ENCODE measurements at regions not wholly inside any gene's neighbourhood (a gene's known extent, or its start where the extent isn't known, plus 50 kb on each side); places are given as distances from the start of the nearest gene placed in this dataset.

- H3K4me3 Mint-ChIP-seq: no peak overlapping the region
- no peak for DNase-seq
- H3K27me3 Mint-ChIP-seq: no peaks in the 10 kb centered on the region
- no peaks in the 10 kb centered on the region for H3K9me3 Mint-ChIP-seq
- H3K4me1 Mint-ChIP-seq: no peaks in the 10 kb centered on the region
- CTCF ChIA-PET: no interaction called here
- H3K27ac Mint-ChIP-seq: no peak overlapping the region
- H3K36me3 Mint-ChIP-seq: no peaks in the 10 kb centered on the region
Measured at GRCh38 chr6:50974319-50974718, 155.6 kb downstream of the TFAP2B start.

GRCh38 chr6:50975216-50975615, 156.5 kb downstream of the TFAP2B start:
- no peak for DNase-seq
- H3K4me3 Mint-ChIP-seq: no peak overlapping the region
- no peak overlapping the region for H3K27ac Mint-ChIP-seq
- CTCF ChIA-PET: no interaction called here
- no peaks in the 10 kb centered on the region for H3K36me3 Mint-ChIP-seq
- H3K27me3 Mint-ChIP-seq: no peaks in the 10 kb centered on the region
- no peaks in the 10 kb centered on the region for H3K9me3 Mint-ChIP-seq
- H3K4me1 Mint-ChIP-seq: no peaks in the 10 kb centered on the region

- Mint-ChIP-seq H3K4me3 (no peak overlapping the region), H3K36me3 (no peaks in the 10 kb centered on the region), H3K9me3 (no peaks in the 10 kb centered on the region), H3K27ac (no peak overlapping the region), H3K4me1 (no peaks in the 10 kb centered on the region), H3K27me3 (no peaks in the 10 kb centered on the region)
- DNase-seq: no peak
- CTCF ChIA-PET: no interaction called here
Measured at GRCh38 chr6:50976907-50977306, 158.2 kb downstream of the TFAP2B start.

- no peaks in the 10 kb centered on the region for H3K4me1 Mint-ChIP-seq
- no peaks in the 10 kb centered on the region for H3K9me3 Mint-ChIP-seq
- CTCF ChIA-PET: no interaction called here
- H3K27ac Mint-ChIP-seq: no peak overlapping the region
- H3K27me3 Mint-ChIP-seq: no peaks in the 10 kb centered on the region
- H3K36me3 Mint-ChIP-seq: no peaks in the 10 kb centered on the region
- no peak overlapping the region for H3K4me3 Mint-ChIP-seq
- no peak for DNase-seq
Measured at GRCh38 chr6:50977796-50978195, 159.1 kb downstream of the TFAP2B start.

- Mint-ChIP-seq H3K9me3 (no peaks in the 10 kb centered on the region), H3K27me3 (no peaks in the 10 kb centered on the region), H3K4me3 (no peak overlapping the region), H3K4me1 (no peaks in the 10 kb centered on the region), H3K36me3 (no peaks in the 10 kb centered on the region), H3K27ac (no peak overlapping the region)
- DNase-seq: no peak
- CTCF ChIA-PET: no interaction called here
Measured at GRCh38 chr6:50978380-50979170, 159.9 kb downstream of the TFAP2B start.

- H3K27ac Mint-ChIP-seq: no peak overlapping the region
- no peaks in the 10 kb centered on the region for H3K27me3 Mint-ChIP-seq
- H3K36me3 Mint-ChIP-seq: no peaks in the 10 kb centered on the region
- CTCF ChIA-PET: no interaction called here
- no peak for DNase-seq
- H3K4me3 Mint-ChIP-seq: no peak overlapping the region
- no peaks in the 10 kb centered on the region for H3K9me3 Mint-ChIP-seq
- no peaks in the 10 kb centered on the region for H3K4me1 Mint-ChIP-seq
Measured at GRCh38 chr6:50979171-50979525, 160.5 kb downstream of the TFAP2B start.

GRCh38 chr6:50984135-50984534, 165.5 kb downstream of the TFAP2B start:
- Mint-ChIP-seq H3K9me3 (no peaks in the 10 kb centered on the region), H3K4me3 (no peak overlapping the region), H3K4me1 (no peaks in the 10 kb centered on the region), H3K27ac (no peak overlapping the region), H3K36me3 (no peaks in the 10 kb centered on the region), H3K27me3 (no peaks in the 10 kb centered on the region)
- CTCF ChIA-PET: no interaction called here
- DNase-seq: no peak

- H3K4me3 Mint-ChIP-seq: no peak overlapping the region
- DNase-seq: no peak
- no peak overlapping the region for H3K27ac Mint-ChIP-seq
- CTCF ChIA-PET: no interaction called here
- no peaks in the 10 kb centered on the region for H3K27me3 Mint-ChIP-seq
- H3K36me3 Mint-ChIP-seq: no peaks in the 10 kb centered on the region
- no peaks in the 10 kb centered on the region for H3K9me3 Mint-ChIP-seq
- no peaks in the 10 kb centered on the region for H3K4me1 Mint-ChIP-seq
Measured at GRCh38 chr6:50986319-50986718, 167.6 kb downstream of the TFAP2B start.

- no peaks in the 10 kb centered on the region for H3K4me1 Mint-ChIP-seq
- no peak for DNase-seq
- CTCF ChIA-PET: no interaction called here
- no peaks in the 10 kb centered on the region for H3K36me3 Mint-ChIP-seq
- H3K9me3 Mint-ChIP-seq: no peaks in the 10 kb centered on the region
- no peak overlapping the region for H3K4me3 Mint-ChIP-seq
- H3K27ac Mint-ChIP-seq: no peak overlapping the region
- no peaks in the 10 kb centered on the region for H3K27me3 Mint-ChIP-seq
Measured at GRCh38 chr6:50989123-50989522, 170.5 kb downstream of the TFAP2B start.

- Mint-ChIP-seq H3K4me1 (no peaks in the 10 kb centered on the region), H3K9me3 (no peaks in the 10 kb centered on the region), H3K4me3 (no peak overlapping the region), H3K27ac (no peak overlapping the region), H3K27me3 (no peaks in the 10 kb centered on the region), H3K36me3 (no peaks in the 10 kb centered on the region)
- CTCF ChIA-PET: no interaction called here
- no peak for DNase-seq
Measured at GRCh38 chr6:50990750-50991446, 172.2 kb downstream of the TFAP2B start.

- H3K9me3 Mint-ChIP-seq: no peaks in the 10 kb centered on the region
- no peaks in the 10 kb centered on the region for H3K36me3 Mint-ChIP-seq
- no peaks in the 10 kb centered on the region for H3K4me1 Mint-ChIP-seq
- no peak overlapping the region for H3K4me3 Mint-ChIP-seq
- CTCF ChIA-PET: no interaction called here
- DNase-seq: no peak
- H3K27me3 Mint-ChIP-seq: no peaks in the 10 kb centered on the region
- no peak overlapping the region for H3K27ac Mint-ChIP-seq
Measured at GRCh38 chr6:50992232-50992631, 173.6 kb downstream of the TFAP2B start.

- H3K4me1 Mint-ChIP-seq: no peaks in the 10 kb centered on the region
- no peaks in the 10 kb centered on the region for H3K27me3 Mint-ChIP-seq
- CTCF ChIA-PET: no interaction called here
Measured at GRCh38 chr6:50992704-50993625, 174.3 kb downstream of the TFAP2B start.

GRCh38 chr6:50993941-50994720, 175.5 kb downstream of the TFAP2B start:
- no peak overlapping the region for H3K27ac Mint-ChIP-seq
- no peaks in the 10 kb centered on the region for H3K4me1 Mint-ChIP-seq
- CTCF ChIA-PET: no interaction called here
- no peak for DNase-seq
- H3K27me3 Mint-ChIP-seq: no peaks in the 10 kb centered on the region
- H3K36me3 Mint-ChIP-seq: no peaks in the 10 kb centered on the region
- H3K4me3 Mint-ChIP-seq: no peak overlapping the region
- H3K9me3 Mint-ChIP-seq: no peaks in the 10 kb centered on the region

More at GRCh38 chr6:50992704-50993625, 174.3 kb downstream of the TFAP2B start:
- Mint-ChIP-seq H3K9me3 (no peaks in the 10 kb centered on the region), H3K27ac (no peak overlapping the region), H3K4me3 (no peak overlapping the region), H3K36me3 (no peaks in the 10 kb centered on the region)
- DNase-seq: no peak

- Mint-ChIP-seq H3K27me3 (no peaks in the 10 kb centered on the region), H3K27ac (no peak overlapping the region), H3K9me3 (no peaks in the 10 kb centered on the region), H3K4me3 (no peak overlapping the region), H3K4me1 (no peaks in the 10 kb centered on the region), H3K36me3 (no peaks in the 10 kb centered on the region)
- no peak for DNase-seq
- CTCF ChIA-PET: no interaction called here
Measured at GRCh38 chr6:50995036-50995435, 176.4 kb downstream of the TFAP2B start.
